ENCODE measurements at regions not wholly inside any gene's neighbourhood (a gene's known extent, or its start where the extent isn't known, plus 50 kb on each side); places are given as distances from the start of the nearest gene placed in this dataset.
"Not testable (repeated sequence)": the region's sequence is repeated elsewhere in the genome, so short reads cannot be mapped to it uniquely, and the experiment has no call there.

DNA sequence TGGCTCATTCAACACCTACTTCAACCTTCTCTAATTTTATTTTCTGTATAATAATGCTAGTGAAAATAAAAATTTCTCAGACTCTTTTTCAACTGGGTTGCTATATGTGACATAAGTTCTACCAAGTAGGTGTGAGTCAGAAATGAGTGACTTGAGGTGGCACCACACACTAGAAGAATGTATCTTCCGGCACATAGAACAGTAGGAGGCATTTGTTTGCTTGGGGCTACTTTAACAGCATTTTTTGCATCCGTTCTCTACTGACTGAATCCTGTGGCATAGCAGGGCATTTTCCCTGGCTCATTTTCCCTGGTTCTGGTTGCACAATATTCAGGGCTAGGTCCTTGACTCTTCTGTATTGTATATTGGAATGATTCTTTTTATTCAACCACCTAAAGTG, 194.0 kb upstream of the SLC16A7 start:
- no peak overlapping the region for H3K4me3 ChIP-seq (ENCODE audit: low read depth, low read length)
- TF ChIP-seq, protein P1, sequence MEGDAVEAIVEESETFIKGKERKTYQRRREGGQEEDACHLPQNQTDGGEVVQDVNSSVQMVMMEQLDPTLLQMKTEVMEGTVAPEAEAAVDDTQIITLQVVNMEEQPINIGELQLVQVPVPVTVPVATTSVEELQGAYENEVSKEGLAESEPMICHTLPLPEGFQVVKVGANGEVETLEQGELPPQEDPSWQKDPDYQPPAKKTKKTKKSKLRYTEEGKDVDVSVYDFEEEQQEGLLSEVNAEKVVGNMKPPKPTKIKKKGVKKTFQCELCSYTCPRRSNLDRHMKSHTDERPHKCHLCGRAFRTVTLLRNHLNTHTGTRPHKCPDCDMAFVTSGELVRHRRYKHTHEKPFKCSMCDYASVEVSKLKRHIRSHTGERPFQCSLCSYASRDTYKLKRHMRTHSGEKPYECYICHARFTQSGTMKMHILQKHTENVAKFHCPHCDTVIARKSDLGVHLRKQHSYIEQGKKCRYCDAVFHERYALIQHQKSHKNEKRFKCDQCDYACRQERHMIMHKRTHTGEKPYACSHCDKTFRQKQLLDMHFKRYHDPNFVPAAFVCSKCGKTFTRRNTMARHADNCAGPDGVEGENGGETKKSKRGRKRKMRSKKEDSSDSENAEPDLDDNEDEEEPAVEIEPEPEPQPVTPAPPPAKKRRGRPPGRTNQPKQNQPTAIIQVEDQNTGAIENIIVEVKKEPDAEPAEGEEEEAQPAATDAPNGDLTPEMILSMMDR (IDR thresholded peaks at IDR 0.05; ENCODE audit: low read depth, low read length): no peak
- no peak for DNase-seq (ENCODE audit: low read depth, low spot score)
- in situ Hi-C loops (cut with HindIII; ENCODE audit: low sequenced_read_pairs): no loop called here

DNA sequence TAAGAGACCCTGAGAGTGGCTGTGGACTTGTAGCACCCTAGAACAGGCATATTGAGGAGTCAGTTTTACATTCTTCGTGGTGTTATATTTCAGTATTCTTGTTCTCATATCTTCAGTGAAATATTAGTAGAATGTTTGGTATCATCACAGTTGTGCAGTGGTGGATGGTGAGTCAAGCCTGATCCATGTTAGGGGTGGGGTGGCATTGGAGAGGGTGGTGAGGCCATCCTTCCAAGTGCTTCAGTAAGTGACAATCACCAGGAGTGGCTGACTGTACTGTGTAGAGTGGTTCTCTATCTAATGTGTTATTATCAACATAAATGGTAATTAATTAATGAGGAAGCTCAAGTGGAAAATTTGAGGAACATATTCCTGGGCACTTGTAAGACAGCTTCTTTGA, 197.7 kb upstream of the SLC16A7 start:
- in situ Hi-C loops (cut with HindIII; ENCODE audit: low sequenced_read_pairs): no loop called here
- TF ChIP-seq, protein P1 (IDR thresholded peaks at IDR 0.05; ENCODE audit: low read depth, low read length): no peak
- no peak for DNase-seq (ENCODE audit: low read depth, low spot score)
- H3K4me3 ChIP-seq (ENCODE audit: low read depth, low read length): no peak overlapping the region

DNA sequence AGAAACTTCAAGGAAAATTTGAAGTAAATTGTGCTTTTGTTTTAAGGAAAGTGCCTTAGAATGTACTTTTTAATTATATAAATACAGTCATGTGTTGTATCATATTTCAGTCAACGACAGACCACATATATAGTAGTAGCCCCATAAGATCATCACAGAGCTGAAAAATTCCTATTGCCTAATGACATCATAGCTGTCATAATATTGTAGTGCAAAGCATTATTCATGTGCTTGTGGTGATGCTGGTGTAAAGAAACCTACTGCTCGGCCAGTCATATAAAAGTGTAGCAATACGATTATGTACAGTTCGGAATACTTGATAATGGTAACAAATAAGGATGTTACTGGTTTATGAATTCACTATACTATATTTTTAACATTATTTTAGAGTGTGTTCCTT, 198.9 kb upstream of the SLC16A7 start:
- in situ Hi-C loops (cut with HindIII; ENCODE audit: low sequenced_read_pairs): no loop called here
- TF ChIP-seq, protein P1 (IDR thresholded peaks at IDR 0.05; ENCODE audit: low read depth, low read length): no peak
- no peak overlapping the region for H3K4me3 ChIP-seq (ENCODE audit: low read depth, low read length)
- DNase-seq (ENCODE audit: low read depth, low spot score): no peak

DNA sequence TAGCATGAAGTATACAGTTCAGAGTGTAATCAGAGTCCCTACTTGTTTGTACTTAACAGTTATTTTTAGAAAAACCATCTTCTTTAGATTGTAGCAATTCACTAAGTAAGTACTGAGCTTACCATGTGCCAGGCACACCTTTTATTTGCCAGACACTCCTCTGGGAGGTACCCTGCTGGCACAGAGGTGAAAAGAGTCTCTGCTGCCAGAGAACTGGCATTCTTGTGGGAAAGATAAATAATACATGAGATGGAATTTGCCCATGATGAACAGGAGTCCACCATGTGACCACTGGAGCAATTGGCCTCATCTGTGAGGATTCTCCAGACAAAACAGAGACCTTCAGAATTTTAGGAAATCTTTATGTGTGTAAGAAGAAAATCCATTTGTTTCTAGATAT, 199.3 kb upstream of the SLC16A7 start:
- DNase-seq (ENCODE audit: low read depth, low spot score): no peak
- TF ChIP-seq, protein P1 (IDR thresholded peaks at IDR 0.05; ENCODE audit: low read depth, low read length): no peak
- in situ Hi-C loops (cut with HindIII; ENCODE audit: low sequenced_read_pairs): no loop called here
- no peak overlapping the region for H3K4me3 ChIP-seq (ENCODE audit: low read depth, low read length)

DNA sequence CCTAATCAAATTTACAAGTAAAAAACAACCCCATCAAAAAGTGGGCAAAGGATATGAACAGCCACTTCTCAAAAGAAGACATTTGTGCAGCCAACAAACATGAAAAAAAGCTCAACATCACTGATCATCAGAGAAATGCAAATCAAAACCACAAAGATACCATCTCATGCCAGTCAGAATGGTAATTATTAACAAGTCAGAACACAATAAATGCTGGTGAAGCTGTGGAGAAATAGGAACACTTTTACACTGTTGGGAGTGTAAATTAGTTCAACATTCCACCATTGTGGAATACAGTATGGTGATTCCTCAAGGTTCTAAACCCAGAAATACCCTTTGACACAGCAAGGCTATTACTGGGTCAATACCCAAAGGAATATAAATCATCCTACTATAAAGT, 200.5 kb upstream of the SLC16A7 start:
- DNase-seq (ENCODE audit: low read depth, low spot score); in situ Hi-C loops (cut with HindIII; ENCODE audit: low sequenced_read_pairs); H3K4me3 ChIP-seq (ENCODE audit: low read depth, low read length): not testable (repeated sequence)

DNA sequence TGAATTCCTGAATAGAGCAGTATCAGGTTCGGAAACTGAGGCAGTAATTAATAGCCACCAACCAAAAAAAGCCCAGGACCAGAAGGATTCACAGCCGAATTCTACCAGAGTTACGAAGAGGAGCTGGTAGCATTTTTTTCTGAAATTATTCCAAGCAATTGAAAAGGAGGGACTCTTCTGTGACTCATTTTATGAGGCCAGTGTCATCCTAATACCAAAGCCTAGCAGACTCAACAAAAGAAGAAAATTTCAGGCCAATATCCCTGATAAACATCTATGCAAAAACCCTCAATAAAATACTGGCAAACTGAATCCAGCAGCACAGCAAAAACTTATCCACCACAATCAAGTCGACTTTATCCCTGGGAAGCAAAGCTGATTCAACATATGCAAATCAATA, 202.3 kb upstream of the SLC16A7 start:
- no peak overlapping the region for H3K4me3 ChIP-seq (ENCODE audit: low read depth, low read length)
- no peak for DNase-seq (ENCODE audit: low read depth, low spot score)
- TF ChIP-seq, protein P1 (IDR thresholded peaks at IDR 0.05; ENCODE audit: low read depth, low read length): no peak
- in situ Hi-C loops (cut with HindIII; ENCODE audit: low sequenced_read_pairs): no loop called here

DNA sequence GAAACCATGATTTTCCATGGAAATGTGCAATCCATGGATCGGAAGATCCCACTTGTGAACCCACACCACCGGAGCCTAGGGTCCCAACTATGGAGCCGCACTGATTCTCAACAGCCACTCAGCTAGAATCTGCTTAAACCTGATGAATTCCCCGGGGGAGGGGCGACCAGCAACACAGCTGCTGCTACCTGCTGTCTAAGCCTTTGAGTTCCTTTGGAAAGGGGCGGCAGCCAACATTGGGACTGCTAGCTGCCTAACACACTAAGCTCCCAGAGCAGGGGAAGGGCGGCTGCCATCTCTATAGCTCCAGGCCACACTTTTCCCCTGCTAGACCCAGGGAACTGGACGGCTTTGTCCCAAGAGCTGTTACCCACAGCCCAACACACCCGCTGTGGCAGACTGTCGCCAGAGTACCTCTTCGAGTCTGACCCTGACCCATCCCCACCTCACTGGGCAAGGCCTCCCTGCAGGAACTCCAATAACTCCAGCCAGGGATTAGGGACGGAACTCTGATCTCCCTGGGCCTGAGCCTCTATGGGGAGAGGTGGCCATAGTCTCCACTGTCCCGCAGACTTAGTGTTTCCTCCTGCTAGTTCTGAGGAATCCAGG, 205.8 kb upstream of the SLC16A7 start:
- TF ChIP-seq, protein P1 (IDR thresholded peaks at IDR 0.05; ENCODE audit: low read depth, low read length): no peak
- DNase-seq (ENCODE audit: low read depth, low spot score): no peak
- no peak overlapping the region for H3K4me3 ChIP-seq (ENCODE audit: low read depth, low read length)
- in situ Hi-C loops (cut with HindIII; ENCODE audit: low sequenced_read_pairs): no loop called here
